LNCAP (cell line): ENCODE measurements at regions not wholly inside any gene's neighbourhood (a gene's known extent, or its start where the extent isn't known, plus 50 kb on each side); places are given as distances from the start of the nearest gene placed in this dataset.

ENCODE experiments used
- CTCF ChIP-seq: fragments of 450-650 bp; IDR thresholded peaks from 2 replicates; pipeline ENCODE4 v1.5.1; 2017; ENCODE audit warnings: mild to moderate bottlenecking

GRCh38 chr2:129611471-129611870, 368.0 kb upstream of the RAB6C start:
- TF ChIP-seq CTCF = no peak

- TF ChIP-seq CTCF = no peak
Observed at GRCh38 chr2:129619471-129619870, 360.0 kb upstream of the RAB6C start.

GRCh38 chr2:129620411-129620810, 359.1 kb upstream of the RAB6C start:
- TF ChIP-seq CTCF = no peak

GRCh38 chr2:129623783-129624182, 355.7 kb upstream of the RAB6C start:
- TF ChIP-seq CTCF = no peak

GRCh38 chr2:129627437-129627836, 352.0 kb upstream of the RAB6C start:
- no peak for TF ChIP-seq CTCF

GRCh38 chr2:129636692-129637091, 342.8 kb upstream of the RAB6C start:
- TF ChIP-seq CTCF = no peak

- no peak for TF ChIP-seq CTCF
Observed at GRCh38 chr2:129641371-129641770, 338.1 kb upstream of the RAB6C start.

- TF ChIP-seq CTCF = no peak
Observed at GRCh38 chr2:129642526-129643043, 336.9 kb upstream of the RAB6C start.
